SK-N-SH treated with all-trans-retinoic acid at 6 μM for 48 hours (cell line): ENCODE measurements at regions not wholly inside any gene's neighbourhood (a gene's known extent, or its start where the extent isn't known, plus 50 kb on each side); places are given as distances from the start of the nearest gene placed in this dataset.

Experiments used
- ZC3H10 ChIP-seq: fragments of 250-450 bp; sonication (Bioruptor Pico); IDR thresholded peaks from 2 replicates; pipeline ENCODE4 v1.5.1; 2021; ENCODE audit warnings: mild to moderate bottlenecking, moderate library complexity
- TF ChIP-seq, protein P1 (sequence below): fragments of 250-450 bp; sonication (Bioruptor Pico); IDR thresholded peaks from 2 replicates; pipeline ENCODE4 v1.8.0; 2020; ENCODE audit warnings: mild to moderate bottlenecking, moderate library complexity, borderline replicate concordance
- TF ChIP-seq, protein P2 (sequence below): fragments of 250-450 bp; sonication (Bioruptor Pico); IDR thresholded peaks from 2 replicates; pipeline ENCODE4 v1.5.1; 2021; ENCODE audit warnings: mild to moderate bottlenecking, moderate library complexity

DNA sequence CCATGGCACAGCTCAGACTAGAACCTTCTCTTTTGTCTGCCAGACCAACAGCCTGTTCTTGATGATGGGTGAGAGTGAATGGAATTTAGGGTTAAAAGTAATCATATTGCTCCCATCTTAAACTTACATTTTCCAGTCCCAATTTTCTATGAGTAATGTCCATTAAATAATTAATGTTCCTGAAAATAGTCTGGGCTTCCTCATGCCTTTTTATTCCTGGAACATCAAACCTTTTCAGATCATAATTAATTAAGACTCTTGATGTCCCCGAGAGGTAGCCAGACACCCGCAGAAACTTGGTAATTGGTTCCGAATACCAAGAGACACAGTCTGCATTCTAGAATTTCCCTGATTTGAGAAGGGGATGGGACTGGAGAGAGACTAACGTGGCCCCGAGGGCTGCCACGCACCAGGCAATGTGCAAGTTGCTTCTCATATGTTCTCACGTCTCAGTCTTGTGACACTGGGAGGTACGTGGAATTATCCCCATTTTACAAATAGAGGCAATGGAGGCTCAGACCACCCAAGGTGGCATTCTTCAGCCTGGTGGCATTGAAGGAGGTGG, 78.6 kb upstream of the TOX2 start:
- TF ChIP-seq, protein P1, sequence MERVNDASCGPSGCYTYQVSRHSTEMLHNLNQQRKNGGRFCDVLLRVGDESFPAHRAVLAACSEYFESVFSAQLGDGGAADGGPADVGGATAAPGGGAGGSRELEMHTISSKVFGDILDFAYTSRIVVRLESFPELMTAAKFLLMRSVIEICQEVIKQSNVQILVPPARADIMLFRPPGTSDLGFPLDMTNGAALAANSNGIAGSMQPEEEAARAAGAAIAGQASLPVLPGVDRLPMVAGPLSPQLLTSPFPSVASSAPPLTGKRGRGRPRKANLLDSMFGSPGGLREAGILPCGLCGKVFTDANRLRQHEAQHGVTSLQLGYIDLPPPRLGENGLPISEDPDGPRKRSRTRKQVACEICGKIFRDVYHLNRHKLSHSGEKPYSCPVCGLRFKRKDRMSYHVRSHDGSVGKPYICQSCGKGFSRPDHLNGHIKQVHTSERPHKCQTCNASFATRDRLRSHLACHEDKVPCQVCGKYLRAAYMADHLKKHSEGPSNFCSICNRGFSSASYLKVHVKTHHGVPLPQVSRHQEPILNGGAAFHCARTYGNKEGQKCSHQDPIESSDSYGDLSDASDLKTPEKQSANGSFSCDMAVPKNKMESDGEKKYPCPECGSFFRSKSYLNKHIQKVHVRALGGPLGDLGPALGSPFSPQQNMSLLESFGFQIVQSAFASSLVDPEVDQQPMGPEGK (CRISPR knock-in tag), result no peak
- TF ChIP-seq ZC3H10 (CRISPR knock-in tag), result no peak
- TF ChIP-seq, protein P2, sequence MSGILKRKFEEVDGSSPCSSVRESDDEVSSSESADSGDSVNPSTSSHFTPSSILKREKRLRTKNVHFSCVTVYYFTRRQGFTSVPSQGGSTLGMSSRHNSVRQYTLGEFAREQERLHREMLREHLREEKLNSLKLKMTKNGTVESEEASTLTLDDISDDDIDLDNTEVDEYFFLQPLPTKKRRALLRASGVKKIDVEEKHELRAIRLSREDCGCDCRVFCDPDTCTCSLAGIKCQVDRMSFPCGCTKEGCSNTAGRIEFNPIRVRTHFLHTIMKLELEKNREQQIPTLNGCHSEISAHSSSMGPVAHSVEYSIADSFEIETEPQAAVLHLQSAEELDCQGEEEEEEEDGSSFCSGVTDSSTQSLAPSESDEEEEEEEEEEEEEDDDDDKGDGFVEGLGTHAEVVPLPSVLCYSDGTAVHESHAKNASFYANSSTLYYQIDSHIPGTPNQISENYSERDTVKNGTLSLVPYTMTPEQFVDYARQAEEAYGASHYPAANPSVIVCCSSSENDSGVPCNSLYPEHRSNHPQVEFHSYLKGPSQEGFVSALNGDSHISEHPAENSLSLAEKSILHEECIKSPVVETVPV, result no peak
